Activated naive CD4-positive, alpha-beta T cell treated with anti-CD3 and anti-CD28 coated beads, Interleukin-2, amount 10 ng/mL, durations not matched to agents 7 days and 5 days (primary cell): ENCODE measurements at regions not wholly inside any gene's neighbourhood (a gene's known extent, or its start where the extent isn't known, plus 50 kb on each side); places are given as distances from the start of the nearest gene placed in this dataset.

ENCODE experiments used
- CTCF ChIA-PET: fragments of 350-600 bp; sonication (Branson Sonifier 250); formaldehyde crosslinking; loops from one replicate; lab custom pipeline; 2021; ENCODE audit warnings: antibody characterized with exemption; lab: Charles Lee
- DNase-seq: peaks from one replicate; pipeline ENCODE4 v3.0.0-alpha.2; 2020
- H3K27ac Mint-ChIP-seq: one replicate; pipeline ENCODE4 v1.8.0; 2021; ENCODE audit warnings: mild to moderate bottlenecking, moderate library complexity, mixed read lengths
- H3K27me3 Mint-ChIP-seq: one replicate; pipeline ENCODE4 v1.8.0; 2021; ENCODE audit warnings: mild to moderate bottlenecking, mixed read lengths
- H3K36me3 Mint-ChIP-seq: one replicate; pipeline ENCODE4 v1.8.0; 2021; ENCODE audit warnings: mixed read lengths
- H3K4me1 Mint-ChIP-seq: one replicate; pipeline ENCODE4 v1.8.0; 2021; ENCODE audit warnings: mixed read lengths
- H3K4me3 Mint-ChIP-seq: one replicate; pipeline ENCODE4 v1.8.0; 2021; ENCODE audit warnings: mild to moderate bottlenecking, moderate library complexity, mixed read lengths
- H3K9me3 Mint-ChIP-seq: one replicate; pipeline ENCODE4 v1.8.0; 2021; ENCODE audit warnings: mixed read lengths

GRCh38 chr22:49238181-49239141 is 589.2 kb downstream of the BRD1 start:
- no peaks in the 10 kb centered on the region for H3K9me3 Mint-ChIP-seq
- H3K27me3 Mint-ChIP-seq = no peaks in the 10 kb centered on the region
- peak; percentile 18 for DNase-seq
- H3K36me3 Mint-ChIP-seq = no peaks in the 10 kb centered on the region
- H3K4me3 Mint-ChIP-seq = no peak overlapping the region
- no peaks in the 10 kb centered on the region for H3K4me1 Mint-ChIP-seq
- H3K27ac Mint-ChIP-seq = no peak overlapping the region
- CTCF ChIA-PET = no interaction called here

DNA sequence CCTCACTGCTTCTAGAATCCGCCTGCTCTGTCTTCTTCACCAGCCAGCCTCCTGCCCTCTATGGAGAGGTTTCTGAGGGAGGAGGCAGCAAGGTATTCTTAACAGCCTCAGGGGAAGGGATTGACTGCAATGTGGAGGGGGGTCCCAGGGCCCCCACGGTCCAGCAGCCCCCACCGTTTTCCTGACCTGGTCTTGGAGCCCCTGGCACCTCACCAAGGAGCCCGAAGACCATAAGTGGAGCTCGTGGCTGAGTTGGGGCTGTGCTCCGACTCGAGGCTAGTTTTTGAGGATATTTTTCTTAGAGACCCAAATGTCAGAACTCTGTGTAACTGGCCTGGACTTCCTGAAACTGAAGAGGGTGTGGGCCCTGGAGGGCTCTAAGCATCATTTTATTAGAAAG is 590.0 kb downstream of the BRD1 start:
- DNase-seq = peak; percentile 7
- H3K4me1 Mint-ChIP-seq = no peaks in the 10 kb centered on the region
- no peak overlapping the region for H3K27ac Mint-ChIP-seq
- H3K27me3 Mint-ChIP-seq = no peaks in the 10 kb centered on the region
- H3K9me3 Mint-ChIP-seq = no peaks in the 10 kb centered on the region
- H3K4me3 Mint-ChIP-seq = no peak overlapping the region
- CTCF ChIA-PET = no interaction called here
- no peaks in the 10 kb centered on the region for H3K36me3 Mint-ChIP-seq

GRCh38 chr22:49237279-49237678 is 590.4 kb downstream of the BRD1 start:
- no peaks in the 10 kb centered on the region for H3K9me3 Mint-ChIP-seq
- H3K4me3 Mint-ChIP-seq = no peak overlapping the region
- no peak overlapping the region for H3K27ac Mint-ChIP-seq
- no peaks in the 10 kb centered on the region for H3K4me1 Mint-ChIP-seq
- no peaks in the 10 kb centered on the region for H3K36me3 Mint-ChIP-seq
- DNase-seq = no peak
- no peaks in the 10 kb centered on the region for H3K27me3 Mint-ChIP-seq
- CTCF ChIA-PET = no interaction called here

- no peak overlapping the region for H3K4me3 Mint-ChIP-seq
- peak; percentile 3 for DNase-seq
- H3K36me3 Mint-ChIP-seq = no peaks in the 10 kb centered on the region
- H3K27ac Mint-ChIP-seq = no peak overlapping the region
- no peaks in the 10 kb centered on the region for H3K9me3 Mint-ChIP-seq
- no peaks in the 10 kb centered on the region for H3K27me3 Mint-ChIP-seq
- no peaks in the 10 kb centered on the region for H3K4me1 Mint-ChIP-seq
- CTCF ChIA-PET = no interaction called here
These were observed 591.1 kb downstream of the BRD1 start for GRCh38 chr22:49236541-49237075.

- Mint-ChIP-seq H3K36me3 (no peaks in the 10 kb centered on the region), H3K27ac (no peak overlapping the region), H3K4me3 (no peak overlapping the region), H3K4me1 (no peaks in the 10 kb centered on the region), H3K9me3 (no peaks in the 10 kb centered on the region), H3K27me3 (no peaks in the 10 kb centered on the region)
- CTCF ChIA-PET = no interaction called here
- peak; percentile 13 for DNase-seq
These were observed 592.0 kb downstream of the BRD1 start for GRCh38 chr22:49235463-49236300.

GRCh38 chr22:49234459-49234858 is 593.2 kb downstream of the BRD1 start:
- Mint-ChIP-seq H3K9me3 (no peaks in the 10 kb centered on the region), H3K27ac (no peak overlapping the region), H3K27me3 (no peaks in the 10 kb centered on the region), H3K4me1 (no peaks in the 10 kb centered on the region), H3K4me3 (no peak overlapping the region), H3K36me3 (no peaks in the 10 kb centered on the region)
- CTCF ChIA-PET = no interaction called here
- DNase-seq = peak; percentile 7

- CTCF ChIA-PET = no interaction called here
- Mint-ChIP-seq H3K4me3 (no peak overlapping the region), H3K9me3 (no peaks in the 10 kb centered on the region), H3K27ac (no peak overlapping the region), H3K4me1 (no peaks in the 10 kb centered on the region), H3K27me3 (no peaks in the 10 kb centered on the region), H3K36me3 (no peaks in the 10 kb centered on the region)
- peak; percentile 4 for DNase-seq
These were observed 594.1 kb downstream of the BRD1 start for GRCh38 chr22:49233507-49234100.

- Mint-ChIP-seq H3K9me3 (no peaks in the 10 kb centered on the region), H3K27ac (no peak overlapping the region), H3K36me3 (no peaks in the 10 kb centered on the region), H3K4me3 (no peak overlapping the region), H3K27me3 (no peaks in the 10 kb centered on the region), H3K4me1 (no peaks in the 10 kb centered on the region)
- DNase-seq = peak; percentile 17
- CTCF ChIA-PET = no interaction called here
These were observed 595.2 kb downstream of the BRD1 start for GRCh38 chr22:49232319-49233067.

DNA sequence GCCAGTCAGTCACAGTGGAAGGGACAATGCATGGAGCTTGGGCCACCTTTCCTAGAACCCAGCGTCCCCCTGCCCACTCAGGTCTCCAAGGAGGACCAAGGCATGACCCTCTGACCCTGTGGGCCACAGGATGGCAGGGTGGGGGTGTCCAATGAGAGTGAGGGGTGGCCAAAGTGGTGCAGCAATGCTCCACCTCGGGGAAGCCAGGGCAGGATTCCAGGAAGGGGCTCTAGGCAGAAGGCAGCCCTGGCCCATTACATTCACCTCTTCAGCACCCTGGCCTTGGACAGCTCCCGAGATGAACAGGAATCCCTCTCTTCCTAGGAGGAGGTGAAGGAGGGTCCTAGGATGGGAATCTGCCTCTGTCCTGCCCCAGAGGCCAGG is 597.5 kb downstream of the BRD1 start:
- CTCF ChIA-PET = no interaction called here
- peak; percentile 27 for DNase-seq
- H3K27me3 Mint-ChIP-seq = no peaks in the 10 kb centered on the region
- no peaks in the 10 kb centered on the region for H3K9me3 Mint-ChIP-seq
- no peaks in the 10 kb centered on the region for H3K36me3 Mint-ChIP-seq
- H3K27ac Mint-ChIP-seq = no peak overlapping the region
- H3K4me1 Mint-ChIP-seq = no peaks in the 10 kb centered on the region
- H3K4me3 Mint-ChIP-seq = no peak overlapping the region

- no peak overlapping the region for H3K27ac Mint-ChIP-seq
- H3K9me3 Mint-ChIP-seq = no peaks in the 10 kb centered on the region
- CTCF ChIA-PET = no interaction called here
- no peaks in the 10 kb centered on the region for H3K36me3 Mint-ChIP-seq
- no peaks in the 10 kb centered on the region for H3K27me3 Mint-ChIP-seq
- H3K4me3 Mint-ChIP-seq = no peak overlapping the region
- H3K4me1 Mint-ChIP-seq = no peaks in the 10 kb centered on the region
- no peak for DNase-seq
These were observed 598.0 kb downstream of the BRD1 start for GRCh38 chr22:49229483-49230193.

GRCh38 chr22:49228431-49229037 is 599.1 kb downstream of the BRD1 start:
- CTCF ChIA-PET = no interaction called here

GRCh38 chr22:49227670-49228069 is 600.0 kb downstream of the BRD1 start:
- Mint-ChIP-seq H3K4me3 (no peak overlapping the region), H3K4me1 (no peaks in the 10 kb centered on the region), H3K9me3 (no peaks in the 10 kb centered on the region), H3K27ac (no peak overlapping the region), H3K27me3 (no peaks in the 10 kb centered on the region), H3K36me3 (no peaks in the 10 kb centered on the region)
- no peak for DNase-seq
- CTCF ChIA-PET = no interaction called here

More at GRCh38 chr22:49228431-49229037, 599.1 kb downstream of the BRD1 start:
- H3K36me3 Mint-ChIP-seq = no peaks in the 10 kb centered on the region
- H3K27me3 Mint-ChIP-seq = no peaks in the 10 kb centered on the region
- no peaks in the 10 kb centered on the region for H3K4me1 Mint-ChIP-seq
- no peak overlapping the region for H3K4me3 Mint-ChIP-seq
- DNase-seq = no peak
- H3K9me3 Mint-ChIP-seq = no peaks in the 10 kb centered on the region
- no peak overlapping the region for H3K27ac Mint-ChIP-seq

DNA sequence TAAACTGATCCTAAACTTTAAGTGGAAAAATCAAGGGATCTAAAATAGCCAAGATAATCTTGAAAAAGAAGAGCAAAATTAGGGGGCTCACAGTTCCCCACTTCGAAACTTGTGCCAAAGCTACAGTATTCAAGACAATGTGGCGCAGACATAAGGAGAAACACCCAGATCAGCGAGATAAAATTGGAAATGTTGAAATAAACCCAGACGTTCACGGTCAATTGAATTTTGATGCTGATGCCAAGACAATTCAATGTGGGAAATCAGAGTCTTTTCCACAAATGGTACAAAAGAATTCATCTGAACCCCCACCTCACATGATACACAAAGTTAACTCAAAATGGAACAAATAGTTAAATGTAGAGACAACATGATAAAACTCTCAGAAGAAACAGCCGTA is 601.6 kb downstream of the BRD1 start:
- Mint-ChIP-seq H3K4me1 (no peaks in the 10 kb centered on the region), H3K4me3 (no peak overlapping the region), H3K27ac (no peak overlapping the region), H3K27me3 (no peaks in the 10 kb centered on the region), H3K9me3 (no peaks in the 10 kb centered on the region), H3K36me3 (no peaks in the 10 kb centered on the region)
- DNase-seq = no peak
- CTCF ChIA-PET = no interaction called here
